ENCODE measurements at regions not wholly inside any gene's neighbourhood (a gene's known extent, or its start where the extent isn't known, plus 50 kb on each side); places are given as distances from the start of the nearest gene placed in this dataset.

GRCh38 chr2:133710613-133711012, 142.3 kb upstream of the NCKAP5 start:
- Histone ChIP-seq H2AFZ (ENCODE audit: low read length) (no peak overlapping the region), H3K79me2 (ENCODE audit: insufficient read depth, low read length) (no peaks in the 10 kb centered on the region), H4K20me1 (ENCODE audit: insufficient read depth, low read length) (no peaks in the 10 kb centered on the region), H3K27me3 (ENCODE audit: insufficient read depth, low read length) (no peaks in the 10 kb centered on the region), H3K4me3 (ENCODE audit: insufficient read depth, low read length) (no peak overlapping the region), H3K27ac (ENCODE audit: low read depth, low read length) (no peak overlapping the region), H3K4me2 (ENCODE audit: insufficient read depth, low read length) (no peak overlapping the region), H3K9me3 (ENCODE audit: low read depth, low read length) (no peaks in the 10 kb centered on the region), H3K4me1 (ENCODE audit: insufficient read depth, low read length) (no peaks in the 10 kb centered on the region), H3K36me3 (ENCODE audit: insufficient read depth, low read length) (no peaks in the 10 kb centered on the region)
- TF ChIP-seq, protein P1, sequence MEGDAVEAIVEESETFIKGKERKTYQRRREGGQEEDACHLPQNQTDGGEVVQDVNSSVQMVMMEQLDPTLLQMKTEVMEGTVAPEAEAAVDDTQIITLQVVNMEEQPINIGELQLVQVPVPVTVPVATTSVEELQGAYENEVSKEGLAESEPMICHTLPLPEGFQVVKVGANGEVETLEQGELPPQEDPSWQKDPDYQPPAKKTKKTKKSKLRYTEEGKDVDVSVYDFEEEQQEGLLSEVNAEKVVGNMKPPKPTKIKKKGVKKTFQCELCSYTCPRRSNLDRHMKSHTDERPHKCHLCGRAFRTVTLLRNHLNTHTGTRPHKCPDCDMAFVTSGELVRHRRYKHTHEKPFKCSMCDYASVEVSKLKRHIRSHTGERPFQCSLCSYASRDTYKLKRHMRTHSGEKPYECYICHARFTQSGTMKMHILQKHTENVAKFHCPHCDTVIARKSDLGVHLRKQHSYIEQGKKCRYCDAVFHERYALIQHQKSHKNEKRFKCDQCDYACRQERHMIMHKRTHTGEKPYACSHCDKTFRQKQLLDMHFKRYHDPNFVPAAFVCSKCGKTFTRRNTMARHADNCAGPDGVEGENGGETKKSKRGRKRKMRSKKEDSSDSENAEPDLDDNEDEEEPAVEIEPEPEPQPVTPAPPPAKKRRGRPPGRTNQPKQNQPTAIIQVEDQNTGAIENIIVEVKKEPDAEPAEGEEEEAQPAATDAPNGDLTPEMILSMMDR (IDR thresholded peaks at IDR 0.05; ENCODE audit: extremely low read depth, low read depth, low read length), result no peak
- DNase-seq (ENCODE audit: insufficient read length, low spot score, missing footprints), result peak; percentile 26

DNA sequence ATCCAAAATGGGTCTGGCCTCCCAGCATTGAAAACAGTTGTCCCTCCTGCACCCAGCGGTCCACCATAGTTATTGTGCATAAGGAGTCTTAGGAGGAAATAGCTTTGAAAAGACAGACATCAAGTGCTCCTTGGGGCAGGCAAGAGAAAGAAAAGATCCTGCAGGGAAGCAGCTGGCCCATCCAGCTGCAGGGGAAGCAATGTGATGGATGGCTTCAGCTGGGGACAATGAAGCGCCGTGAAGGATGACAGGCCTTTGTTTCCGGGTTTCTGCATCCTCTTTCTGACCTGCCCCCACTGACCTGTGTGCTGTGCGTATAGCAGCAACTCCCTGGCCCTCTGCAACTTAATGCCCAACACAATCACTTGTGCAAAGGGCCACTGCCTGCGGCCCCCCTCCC, 142.9 kb upstream of the NCKAP5 start:
- no peak overlapping the region for H3K4me2 ChIP-seq (ENCODE audit: insufficient read depth, low read length)
- TF ChIP-seq, protein P1 (IDR thresholded peaks at IDR 0.05; ENCODE audit: extremely low read depth, low read depth, low read length), result no peak
- no peaks in the 10 kb centered on the region for H3K27me3 ChIP-seq (ENCODE audit: insufficient read depth, low read length)
- no peaks in the 10 kb centered on the region for H4K20me1 ChIP-seq (ENCODE audit: insufficient read depth, low read length)
- H3K9me3 ChIP-seq (ENCODE audit: low read depth, low read length), result no peaks in the 10 kb centered on the region
- no peaks in the 10 kb centered on the region for H3K36me3 ChIP-seq (ENCODE audit: insufficient read depth, low read length)
- DNase-seq (ENCODE audit: insufficient read length, low spot score, missing footprints), result no peak
- H2AFZ ChIP-seq (ENCODE audit: low read length), result no peak overlapping the region
- no peaks in the 10 kb centered on the region for H3K4me1 ChIP-seq (ENCODE audit: insufficient read depth, low read length)
- H3K27ac ChIP-seq (ENCODE audit: low read depth, low read length), result no peak overlapping the region
- no peak overlapping the region for H3K4me3 ChIP-seq (ENCODE audit: insufficient read depth, low read length)
- H3K79me2 ChIP-seq (ENCODE audit: insufficient read depth, low read length), result no peaks in the 10 kb centered on the region

DNA sequence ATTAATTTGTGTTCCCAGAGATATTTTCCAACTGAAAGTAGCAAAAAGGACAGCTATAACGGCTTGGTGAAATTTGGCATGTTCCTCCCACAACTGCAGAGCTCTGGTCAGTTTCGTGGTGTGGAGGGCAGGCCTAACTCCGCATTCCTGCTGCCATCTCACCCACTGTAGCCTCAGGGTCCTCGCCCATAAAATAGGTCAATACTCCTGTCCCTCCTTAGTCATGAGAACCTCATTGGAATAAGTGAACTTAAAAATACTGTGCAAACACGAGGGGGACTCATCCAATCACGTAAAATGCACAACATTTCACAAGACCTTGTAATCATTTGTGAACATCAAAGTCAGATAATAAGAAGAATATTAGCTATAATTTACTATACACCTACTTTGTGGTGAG, 143.5 kb upstream of the NCKAP5 start:
- Histone ChIP-seq H3K9me3 (ENCODE audit: low read depth, low read length) (no peaks in the 10 kb centered on the region), H3K36me3 (ENCODE audit: insufficient read depth, low read length) (no peaks in the 10 kb centered on the region), H3K27ac (ENCODE audit: low read depth, low read length) (no peak overlapping the region), H3K79me2 (ENCODE audit: insufficient read depth, low read length) (no peaks in the 10 kb centered on the region), H3K4me2 (ENCODE audit: insufficient read depth, low read length) (no peak overlapping the region), H2AFZ (ENCODE audit: low read length) (no peak overlapping the region), H3K4me3 (ENCODE audit: insufficient read depth, low read length) (no peak overlapping the region), H3K4me1 (ENCODE audit: insufficient read depth, low read length) (no peaks in the 10 kb centered on the region), H4K20me1 (ENCODE audit: insufficient read depth, low read length) (no peaks in the 10 kb centered on the region), H3K27me3 (ENCODE audit: insufficient read depth, low read length) (no peaks in the 10 kb centered on the region)
- TF ChIP-seq, protein P1 (IDR thresholded peaks at IDR 0.05; ENCODE audit: extremely low read depth, low read depth, low read length), result no peak
- no peak for DNase-seq (ENCODE audit: insufficient read length, low spot score, missing footprints)

DNA sequence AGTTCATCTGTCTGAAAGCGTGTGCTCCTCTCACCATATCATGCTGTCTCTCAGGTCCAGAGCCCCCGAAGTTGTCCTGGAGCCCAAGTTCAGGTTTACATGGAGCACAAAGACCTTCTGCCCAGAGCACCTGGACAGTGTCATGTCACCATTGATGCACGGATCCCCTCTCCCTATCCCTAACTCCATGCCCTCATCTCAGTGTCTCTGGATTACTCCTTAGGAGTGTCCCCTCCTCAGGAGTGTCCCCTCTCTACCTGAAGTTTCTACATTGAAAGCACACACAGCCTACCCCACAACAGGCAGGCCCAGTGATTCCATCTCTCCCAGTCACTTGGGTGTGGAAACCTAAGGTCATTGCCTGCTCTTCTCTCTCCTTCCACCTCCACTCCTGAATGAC, 144.1 kb upstream of the NCKAP5 start:
- TF ChIP-seq, protein P1 (IDR thresholded peaks at IDR 0.05; ENCODE audit: extremely low read depth, low read depth, low read length), result no peak
- Histone ChIP-seq H3K36me3 (ENCODE audit: insufficient read depth, low read length) (no peaks in the 10 kb centered on the region), H2AFZ (ENCODE audit: low read length) (no peak overlapping the region), H3K4me3 (ENCODE audit: insufficient read depth, low read length) (no peak overlapping the region), H3K27ac (ENCODE audit: low read depth, low read length) (no peak overlapping the region), H4K20me1 (ENCODE audit: insufficient read depth, low read length) (no peaks in the 10 kb centered on the region), H3K27me3 (ENCODE audit: insufficient read depth, low read length) (no peaks in the 10 kb centered on the region), H3K4me2 (ENCODE audit: insufficient read depth, low read length) (no peak overlapping the region), H3K4me1 (ENCODE audit: insufficient read depth, low read length) (peaks cover 4% of the 10 kb centered on the region), H3K79me2 (ENCODE audit: insufficient read depth, low read length) (no peaks in the 10 kb centered on the region), H3K9me3 (ENCODE audit: low read depth, low read length) (no peaks in the 10 kb centered on the region)
- DNase-seq (ENCODE audit: insufficient read length, low spot score, missing footprints), result no peak
